PC-3 (cell line): ENCODE measurements at regions not wholly inside any gene's neighbourhood (a gene's known extent, or its start where the extent isn't known, plus 50 kb on each side); places are given as distances from the start of the nearest gene placed in this dataset.
A peak's percentile ranks its signal among the peaks of the same experiment; 100 is the strongest.

Source experiments
- ATAC-seq: fragments of 200-7000 bp; cut with Tn5 transposase; 2 replicates; pipeline ENCODE4 v1.9.1; 2020; ENCODE audit warnings: mild to moderate bottlenecking, moderate library complexity
- BruUV-seq: library from RNA; stranded (reverse); fragments of 400-500 nt; replicated peaks from 2 replicates; lab custom pipeline; 2021; lab: Mats Ljungman, UMichigan
- CTCF ChIA-PET: fragments of 300-600 bp; sonication (Branson Sonifier 250); formaldehyde crosslinking; loops from one replicate; lab custom pipeline; 2022; ENCODE audit warnings: antibody characterized with exemption; lab: Charles Lee
- POLR2A ChIA-PET: fragments of 300-600 bp; sonication (Branson Sonifier 250); formaldehyde crosslinking; loops from one replicate; lab custom pipeline; 2022; ENCODE audit warnings: antibody characterized with exemption; ENCODE audit not compliant: unreplicated experiment; lab: Charles Lee
- DNase-seq: peaks from one replicate; pipeline ENCODE4 v3.0.0-alpha.2; 2015
- H2AFZ ChIP-seq: fragments of 300-600 bp; sonication (generic); 2 replicates; pipeline ENCODE4 v1.6.0; 2016; ENCODE audit warnings: antibody characterized with exemption, low read length
- H3F3A ChIP-seq: fragments of 300-600 bp; sonication (generic); one replicate; pipeline ENCODE4 v1.6.0; 2017; ENCODE audit warnings: antibody characterized with exemption, low read length, control low read depth, mild to moderate bottlenecking; ENCODE audit not compliant: unreplicated experiment
- H3K27ac ChIP-seq: fragments of 300-600 bp; sonication (generic); 2 replicates; pipeline ENCODE4 v1.5.1; 2016; ENCODE audit warnings: mild to moderate bottlenecking, low read length
- H3K27me3 ChIP-seq: fragments of 300-600 bp; sonication (generic); 2 replicates; pipeline ENCODE4 v1.6.1; 2016; ENCODE audit warnings: low read length, mixed read lengths
- H3K36me3 ChIP-seq: fragments of 300-600 bp; sonication (generic); 2 replicates; pipeline ENCODE4 v1.6.1; 2016; ENCODE audit warnings: low read depth, mixed run types, low read length, mixed read lengths
- H3K4me1 ChIP-seq: fragments of 300-600 bp; sonication (generic); 2 replicates; pipeline ENCODE4 v1.5.1; 2016; ENCODE audit warnings: low read length; ENCODE audit not compliant: insufficient read depth
- H3K4me2 ChIP-seq: fragments of 300-600 bp; sonication (generic); 2 replicates; pipeline ENCODE4 v1.6.0; 2016; ENCODE audit warnings: low read length
- H3K4me3 ChIP-seq: fragments of 300-600 bp; sonication (generic); 2 replicates; pipeline ENCODE4 v1.5.1; 2016; ENCODE audit warnings: mild to moderate bottlenecking, low read length, mixed read lengths
- H3K79me2 ChIP-seq: fragments of 300-600 bp; sonication (generic); 2 replicates; pipeline ENCODE4 v1.6.1; 2017; ENCODE audit warnings: low read length, mixed read lengths
- H3K9ac ChIP-seq: fragments of 300-600 bp; sonication (generic); 2 replicates; pipeline ENCODE4 v1.6.0; 2016; ENCODE audit warnings: mild to moderate bottlenecking, low read length
- H3K9me2 ChIP-seq: fragments of 300-600 bp; sonication (generic); replicated peaks from 2 replicates; pipeline ENCODE4 v1.6.1; 2016; ENCODE audit warnings: mixed run types, low read length, mixed read lengths
- H3K9me3 ChIP-seq: fragments of 300-600 bp; sonication (generic); 2 replicates; pipeline ENCODE4 v1.6.1; 2016; ENCODE audit warnings: low read length, mixed read lengths
- H4K20me1 ChIP-seq: fragments of 300-600 bp; sonication (generic); 2 replicates; pipeline ENCODE4 v1.6.1; 2016; ENCODE audit warnings: low read length, mixed read lengths
- EZH2 ChIP-seq: fragments of 300-600 bp; sonication (generic); IDR thresholded peaks from one replicate; pipeline ENCODE4 v1.6.1; 2017; ENCODE audit warnings: antibody characterized with exemption, mild to moderate bottlenecking, low read length; ENCODE audit not compliant: unreplicated experiment
- EZH2phosphoT487 ChIP-seq: fragments of 300-600 bp; sonication (generic); IDR thresholded peaks from 2 replicates; pipeline ENCODE4 v1.6.1; 2018; ENCODE audit warnings: mild to moderate bottlenecking, antibody characterized with exemption, low read length, borderline replicate concordance
- intact Hi-C: fragments of 100-400 bp; cut with micrococcal nuclease; formaldehyde crosslinking; loops from 2 replicates; pipeline ENCODE4 v1.9.0; 2023
- TF ChIP-seq, protein P1 (sequence below): fragments of 300-600 bp; sonication (generic); conservative IDR thresholded peaks from 2 replicates; pipeline ENCODE4 v1.5.1; 2017; ENCODE audit warnings: antibody characterized with exemption, low read depth, mild to moderate bottlenecking, low read length

GRCh38 chr6:140082867-140083297 is 708.4 kb upstream of the CITED2 start:
- DNase-seq (peak; percentile 51), ATAC-seq (peak; percentile 46; the same call in 1 of the 2 replicates)
- Histone ChIP-seq H3K36me3 (no peaks in the 10 kb centered on the region), H3K4me1 (peaks cover 25% of the 10 kb centered on the region), H3K4me3 (no peak overlapping the region), H4K20me1 (no peaks in the 10 kb centered on the region), H2AFZ (no peak overlapping the region), H3K27me3 (no peaks in the 10 kb centered on the region), H3K4me2 (peak overlapping the region; percentile 32), H3F3A (no peaks in the 10 kb centered on the region), H3K9me3 (no peaks in the 10 kb centered on the region), H3K27ac (peak overlapping the region; percentile 18), H3K9ac (no peak overlapping the region), H3K9me2 (no peaks in the 10 kb centered on the region), H3K79me2 (no peaks in the 10 kb centered on the region)
- BruUV-seq: no TSS peak
- CTCF ChIA-PET: no interaction called here
- POLR2A ChIA-PET: no interaction called here
- intact Hi-C loops: no loop called here
- no peak for TF ChIP-seq EZH2
- TF ChIP-seq, protein P1, sequence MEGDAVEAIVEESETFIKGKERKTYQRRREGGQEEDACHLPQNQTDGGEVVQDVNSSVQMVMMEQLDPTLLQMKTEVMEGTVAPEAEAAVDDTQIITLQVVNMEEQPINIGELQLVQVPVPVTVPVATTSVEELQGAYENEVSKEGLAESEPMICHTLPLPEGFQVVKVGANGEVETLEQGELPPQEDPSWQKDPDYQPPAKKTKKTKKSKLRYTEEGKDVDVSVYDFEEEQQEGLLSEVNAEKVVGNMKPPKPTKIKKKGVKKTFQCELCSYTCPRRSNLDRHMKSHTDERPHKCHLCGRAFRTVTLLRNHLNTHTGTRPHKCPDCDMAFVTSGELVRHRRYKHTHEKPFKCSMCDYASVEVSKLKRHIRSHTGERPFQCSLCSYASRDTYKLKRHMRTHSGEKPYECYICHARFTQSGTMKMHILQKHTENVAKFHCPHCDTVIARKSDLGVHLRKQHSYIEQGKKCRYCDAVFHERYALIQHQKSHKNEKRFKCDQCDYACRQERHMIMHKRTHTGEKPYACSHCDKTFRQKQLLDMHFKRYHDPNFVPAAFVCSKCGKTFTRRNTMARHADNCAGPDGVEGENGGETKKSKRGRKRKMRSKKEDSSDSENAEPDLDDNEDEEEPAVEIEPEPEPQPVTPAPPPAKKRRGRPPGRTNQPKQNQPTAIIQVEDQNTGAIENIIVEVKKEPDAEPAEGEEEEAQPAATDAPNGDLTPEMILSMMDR: no peak
- TF ChIP-seq EZH2phosphoT487: no peak

DNA sequence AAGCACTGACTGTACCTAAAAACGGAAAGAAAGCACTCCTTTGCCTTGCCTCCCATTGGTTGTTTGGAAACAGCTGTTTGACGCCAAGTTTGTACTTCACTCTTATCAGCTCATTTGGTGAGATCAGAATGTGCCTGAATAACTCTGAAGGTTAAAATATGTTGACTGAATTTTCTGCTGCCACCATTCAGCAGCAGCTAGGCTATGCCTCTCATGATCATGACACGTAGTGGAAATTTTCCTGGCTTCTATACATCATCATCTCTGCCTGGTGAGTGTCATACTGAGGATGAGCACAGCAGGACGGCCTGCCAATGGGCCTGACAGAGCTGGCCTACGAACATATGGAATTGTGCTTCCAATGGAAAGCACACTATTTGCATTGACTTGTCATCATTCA is 704.9 kb upstream of the CITED2 start:
- DNase-seq: no peak
- Histone ChIP-seq H3K27ac (no peak overlapping the region), H3K4me2 (no peak overlapping the region), H2AFZ (no peak overlapping the region), H3K27me3 (no peaks in the 10 kb centered on the region), H3K79me2 (no peaks in the 10 kb centered on the region), H3F3A (no peaks in the 10 kb centered on the region), H3K4me3 (no peak overlapping the region), H4K20me1 (no peaks in the 10 kb centered on the region), H3K36me3 (no peaks in the 10 kb centered on the region), H3K4me1 (peaks cover 25% of the 10 kb centered on the region), H3K9ac (no peak overlapping the region), H3K9me3 (no peaks in the 10 kb centered on the region), H3K9me2 (no peaks in the 10 kb centered on the region)
- intact Hi-C loops: no loop called here
- TF ChIP-seq, protein P1: no peak
- TF ChIP-seq EZH2phosphoT487: no peak
- no peak for TF ChIP-seq EZH2
- ChIA-PET CTCF (no interaction called here), POLR2A (no interaction called here)
- no peak for ATAC-seq
- no TSS peak for BruUV-seq

DNA sequence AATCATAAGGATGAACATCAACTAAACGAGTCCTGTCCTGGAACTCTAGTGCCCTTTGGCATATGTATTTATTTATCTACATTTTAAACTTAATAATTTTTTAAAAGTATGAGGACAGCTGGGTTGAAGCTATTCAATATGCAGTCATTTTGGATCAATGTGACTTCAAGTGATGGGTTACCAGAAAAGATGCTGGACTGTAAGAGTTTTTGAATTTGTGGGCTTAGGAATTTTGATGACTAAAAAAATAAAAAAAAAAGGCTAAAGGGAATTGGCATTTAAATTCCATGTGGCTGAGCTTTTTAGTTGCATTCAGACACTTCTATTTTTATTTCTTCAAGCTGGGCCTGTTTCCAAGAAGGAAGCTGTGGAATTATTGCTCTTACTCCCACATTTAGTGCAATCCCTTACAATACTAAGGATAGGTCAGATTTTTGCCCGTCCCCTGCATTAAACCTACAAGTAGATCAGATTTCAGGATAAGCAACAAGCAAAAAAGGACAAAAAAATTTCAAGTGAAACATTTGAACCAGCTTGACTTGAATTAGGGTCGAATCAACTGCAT is 704.2 kb upstream of the CITED2 start:
- no peak overlapping the region for H3K4me2 ChIP-seq
- H3K36me3 ChIP-seq: no peaks in the 10 kb centered on the region
- H3K27me3 ChIP-seq: no peaks in the 10 kb centered on the region
- no peaks in the 10 kb centered on the region for H3K9me3 ChIP-seq
- peaks cover 21% of the 10 kb centered on the region for H3K4me1 ChIP-seq
- no peak overlapping the region for H2AFZ ChIP-seq
- H3F3A ChIP-seq: no peaks in the 10 kb centered on the region
- CTCF ChIA-PET: no interaction called here
- no peaks in the 10 kb centered on the region for H4K20me1 ChIP-seq
- DNase-seq (peak; percentile 63), ATAC-seq (no peak)
- H3K79me2 ChIP-seq: no peaks in the 10 kb centered on the region
- H3K9ac ChIP-seq: no peak overlapping the region
- no peaks in the 10 kb centered on the region for H3K9me2 ChIP-seq
- no peak overlapping the region for H3K27ac ChIP-seq
- intact Hi-C loops: no loop called here
- TF ChIP-seq EZH2 (no peak), EZH2phosphoT487 (no peak)
- TF ChIP-seq, protein P1: no peak
- no peak overlapping the region for H3K4me3 ChIP-seq
- POLR2A ChIA-PET: no interaction called here
- BruUV-seq: no TSS peak
